ENCODE measurements at regions not wholly inside any gene's neighbourhood (a gene's known extent, or its start where the extent isn't known, plus 50 kb on each side); places are given as distances from the start of the nearest gene placed in this dataset.

- Histone ChIP-seq H3K27me3 (ENCODE audit: control insufficient read depth, insufficient read depth, low read length) (no peaks in the 10 kb centered on the region), H3K4me1 (ENCODE audit: control insufficient read depth, insufficient read depth, low read length) (no peaks in the 10 kb centered on the region), H3K27ac (ENCODE audit: low read depth, low read length) (no peak overlapping the region), H3K4me3 (ENCODE audit: low read length) (no peak overlapping the region), H3K9ac (ENCODE audit: low read length) (no peak overlapping the region), H3K36me3 (ENCODE audit: control insufficient read depth, insufficient read depth, low read length) (no peaks in the 10 kb centered on the region)
Observed at GRCh38 chr14:71311061-71311460, 403.8 kb downstream of the PCNX1 start.

GRCh38 chr14:71314717-71315116, 407.5 kb downstream of the PCNX1 start:
- no peak overlapping the region for H3K9ac ChIP-seq (ENCODE audit: low read length)
- no peaks in the 10 kb centered on the region for H3K4me1 ChIP-seq (ENCODE audit: control insufficient read depth, insufficient read depth, low read length)
- no peak overlapping the region for H3K27ac ChIP-seq (ENCODE audit: low read depth, low read length)
- H3K4me3 ChIP-seq (ENCODE audit: low read length), result no peak overlapping the region
- H3K36me3 ChIP-seq (ENCODE audit: control insufficient read depth, insufficient read depth, low read length), result no peaks in the 10 kb centered on the region
- H3K27me3 ChIP-seq (ENCODE audit: control insufficient read depth, insufficient read depth, low read length), result no peaks in the 10 kb centered on the region

- Histone ChIP-seq H3K4me1 (ENCODE audit: control insufficient read depth, insufficient read depth, low read length) (peaks cover 1% of the 10 kb centered on the region), H3K27me3 (ENCODE audit: control insufficient read depth, insufficient read depth, low read length) (no peaks in the 10 kb centered on the region), H3K36me3 (ENCODE audit: control insufficient read depth, insufficient read depth, low read length) (no peaks in the 10 kb centered on the region), H3K9ac (ENCODE audit: low read length) (no peak overlapping the region), H3K4me3 (ENCODE audit: low read length) (no peak overlapping the region), H3K27ac (ENCODE audit: low read depth, low read length) (no peak overlapping the region)
Observed at GRCh38 chr14:71317385-71318096, 410.3 kb downstream of the PCNX1 start.

- Histone ChIP-seq H3K27me3 (ENCODE audit: control insufficient read depth, insufficient read depth, low read length) (no peaks in the 10 kb centered on the region), H3K4me3 (ENCODE audit: low read length) (no peak overlapping the region), H3K4me1 (ENCODE audit: control insufficient read depth, insufficient read depth, low read length) (peaks cover 5% of the 10 kb centered on the region), H3K27ac (ENCODE audit: low read depth, low read length) (no peak overlapping the region), H3K36me3 (ENCODE audit: control insufficient read depth, insufficient read depth, low read length) (no peaks in the 10 kb centered on the region), H3K9ac (ENCODE audit: low read length) (no peak overlapping the region)
Observed at GRCh38 chr14:71318097-71318459, 410.8 kb downstream of the PCNX1 start.

GRCh38 chr14:71319666-71320065, 412.4 kb downstream of the PCNX1 start:
- H3K4me1 ChIP-seq (ENCODE audit: control insufficient read depth, insufficient read depth, low read length), result peaks cover 5% of the 10 kb centered on the region

GRCh38 chr14:71320107-71320733, 413.0 kb downstream of the PCNX1 start, which contains the start of gene SIPA1L1:
TSS of gene SIPA1L1 (plus strand) at chr14:71320476.
- Histone ChIP-seq H3K36me3 (ENCODE audit: control insufficient read depth, insufficient read depth, low read length) (no peaks in the 10 kb centered on the region), H3K4me1 (ENCODE audit: control insufficient read depth, insufficient read depth, low read length) (peaks cover 5% of the 10 kb centered on the region), H3K27ac (ENCODE audit: low read depth, low read length) (peak within 1 kb of the TSS; percentile 96), H3K27me3 (ENCODE audit: control insufficient read depth, insufficient read depth, low read length) (no peaks in the 10 kb centered on the region), H3K9ac (ENCODE audit: low read length) (peak within 1 kb of the TSS; percentile 84), H3K4me3 (ENCODE audit: low read length) (peak within 1 kb of the TSS; percentile 89)

More at GRCh38 chr14:71319666-71320065, 412.4 kb downstream of the PCNX1 start:
- no peaks in the 10 kb centered on the region for H3K36me3 ChIP-seq (ENCODE audit: control insufficient read depth, insufficient read depth, low read length)
- peak overlapping the region; percentile 96 for H3K27ac ChIP-seq (ENCODE audit: low read depth, low read length)
- peak overlapping the region; percentile 89 for H3K4me3 ChIP-seq (ENCODE audit: low read length)
- H3K9ac ChIP-seq (ENCODE audit: low read length), result no peak overlapping the region
- H3K27me3 ChIP-seq (ENCODE audit: control insufficient read depth, insufficient read depth, low read length), result no peaks in the 10 kb centered on the region

GRCh38 chr14:71320734-71321573, 413.7 kb downstream of the PCNX1 start:
- H3K4me1 ChIP-seq (ENCODE audit: control insufficient read depth, insufficient read depth, low read length), result peaks cover 5% of the 10 kb centered on the region

GRCh38 chr14:71321574-71322315, 414.5 kb downstream of the PCNX1 start:
- Histone ChIP-seq H3K36me3 (ENCODE audit: control insufficient read depth, insufficient read depth, low read length) (no peaks in the 10 kb centered on the region), H3K27ac (ENCODE audit: low read depth, low read length) (peak overlapping the region; percentile 96), H3K4me1 (ENCODE audit: control insufficient read depth, insufficient read depth, low read length) (peaks cover 5% of the 10 kb centered on the region), H3K27me3 (ENCODE audit: control insufficient read depth, insufficient read depth, low read length) (no peaks in the 10 kb centered on the region), H3K4me3 (ENCODE audit: low read length) (peak overlapping the region; percentile 89), H3K9ac (ENCODE audit: low read length) (peak overlapping the region; percentile 84)

More at GRCh38 chr14:71320734-71321573, 413.7 kb downstream of the PCNX1 start:
- H3K9ac ChIP-seq (ENCODE audit: low read length), result peak overlapping the region; percentile 84
- H3K36me3 ChIP-seq (ENCODE audit: control insufficient read depth, insufficient read depth, low read length), result no peaks in the 10 kb centered on the region
- H3K27ac ChIP-seq (ENCODE audit: low read depth, low read length), result peak overlapping the region; percentile 96
- peak overlapping the region; percentile 89 for H3K4me3 ChIP-seq (ENCODE audit: low read length)
- no peaks in the 10 kb centered on the region for H3K27me3 ChIP-seq (ENCODE audit: control insufficient read depth, insufficient read depth, low read length)

GRCh38 chr14:71322655-71323250, 415.5 kb downstream of the PCNX1 start:
- peak overlapping the region; percentile 89 for H3K4me3 ChIP-seq (ENCODE audit: low read length)
- H3K4me1 ChIP-seq (ENCODE audit: control insufficient read depth, insufficient read depth, low read length), result peaks cover 5% of the 10 kb centered on the region
- H3K27me3 ChIP-seq (ENCODE audit: control insufficient read depth, insufficient read depth, low read length), result no peaks in the 10 kb centered on the region
- no peaks in the 10 kb centered on the region for H3K36me3 ChIP-seq (ENCODE audit: control insufficient read depth, insufficient read depth, low read length)
- no peak overlapping the region for H3K27ac ChIP-seq (ENCODE audit: low read depth, low read length)
- H3K9ac ChIP-seq (ENCODE audit: low read length), result no peak overlapping the region

GRCh38 chr14:71324767-71325272, 417.6 kb downstream of the PCNX1 start:
- H3K27me3 ChIP-seq (ENCODE audit: control insufficient read depth, insufficient read depth, low read length), result no peaks in the 10 kb centered on the region
- no peak overlapping the region for H3K9ac ChIP-seq (ENCODE audit: low read length)
- no peak overlapping the region for H3K4me3 ChIP-seq (ENCODE audit: low read length)
- peaks cover 5% of the 10 kb centered on the region for H3K4me1 ChIP-seq (ENCODE audit: control insufficient read depth, insufficient read depth, low read length)
- H3K36me3 ChIP-seq (ENCODE audit: control insufficient read depth, insufficient read depth, low read length), result no peaks in the 10 kb centered on the region
- H3K27ac ChIP-seq (ENCODE audit: low read depth, low read length), result no peak overlapping the region

GRCh38 chr14:71327691-71328090, 420.4 kb downstream of the PCNX1 start:
- Histone ChIP-seq H3K4me1 (ENCODE audit: control insufficient read depth, insufficient read depth, low read length) (peaks cover 3% of the 10 kb centered on the region), H3K27me3 (ENCODE audit: control insufficient read depth, insufficient read depth, low read length) (no peaks in the 10 kb centered on the region), H3K27ac (ENCODE audit: low read depth, low read length) (no peak overlapping the region), H3K36me3 (ENCODE audit: control insufficient read depth, insufficient read depth, low read length) (no peaks in the 10 kb centered on the region), H3K9ac (ENCODE audit: low read length) (no peak overlapping the region), H3K4me3 (ENCODE audit: low read length) (no peak overlapping the region)

All from rectal smooth muscle tissue (tissue), 1 donor.